ENCODE measurements at regions not wholly inside any gene's neighbourhood (a gene's known extent, or its start where the extent isn't known, plus 50 kb on each side); places are given as distances from the start of the nearest gene placed in this dataset.

GRCh38 chr2:13334545-13334944 is 617.8 kb downstream of the TRIB2 start:
- Histone ChIP-seq H3K27me3 (replicated peaks in 1 of 2; ENCODE audit: control insufficient read depth in 2 of 2, insufficient read depth in 2 of 2, low read length in 1 of 2) (no peaks in the 10 kb centered on the region), H3K9ac (ENCODE audit: control insufficient read depth, insufficient read depth, low read length) (no peak overlapping the region), H4K20me1 (ENCODE audit: control insufficient read depth, insufficient read depth) (no peaks in the 10 kb centered on the region), H2AFZ (ENCODE audit: control insufficient read depth, low read depth, low read length) (no peak overlapping the region), H3K4me3 (no peak overlapping the region), H3K9me3 (replicated peaks; ENCODE audit: control insufficient read depth, insufficient read depth, low read length) (no peaks in the 10 kb centered on the region), H3K79me2 (ENCODE audit: control insufficient read depth, insufficient read depth, low read length) (no peaks in the 10 kb centered on the region), H3K4me1 (ENCODE audit: control insufficient read depth, insufficient read depth, low read length) (no peaks in the 10 kb centered on the region), H3K27ac (ENCODE audit: control insufficient read depth, insufficient read depth) (no peak overlapping the region), H3K4me2 (ENCODE audit: control insufficient read depth, insufficient read depth) (no peak overlapping the region), H3K36me3 (ENCODE audit: control insufficient read depth in 2 of 2, insufficient read depth in 2 of 2, low read length in 1 of 2) (no peaks in the 10 kb centered on the region)
- ATAC-seq (no peak), DNase-seq (ENCODE audit: low read depth, low spot score) (no peak), FAIRE-seq (no peak)
- no TSS peak for BruUV-seq (replicated peaks)
- no peak for TF ChIP-seq ZSCAN29 (IDR thresholded peaks at IDR 0.05)
- intact Hi-C loops (cut with micrococcal nuclease; ENCODE audit: unreplicated experiment) (no loop called here), in situ Hi-C loops (cut with MboI) (no loop called here)
- CTCF ChIA-PET: no interaction called here
- SMC1A ChIA-PET (ENCODE audit: uncharacterized antibody, unreplicated experiment): no interaction called here
- RAD21 ChIA-PET (ENCODE audit: unreplicated experiment): no interaction called here
- POLR2A ChIA-PET: no interaction called here

- DNase-seq (ENCODE audit: low read depth, low spot score): no peak
- no peak overlapping the region for H3K27ac ChIP-seq (ENCODE audit: control insufficient read depth, insufficient read depth)
- in situ Hi-C loops (cut with MboI) (no loop called here), intact Hi-C loops (cut with micrococcal nuclease; ENCODE audit: unreplicated experiment) (no loop called here)
- ChIA-PET CTCF (interaction anchor here (0.6 kb wide), 1 partner anchor 345 kb away, joined by 3 read pairs; no protein-coding TSS in a partner anchor), POLR2A (no interaction called here), SMC1A (ENCODE audit: uncharacterized antibody, unreplicated experiment) (no interaction called here), RAD21 (ENCODE audit: unreplicated experiment) (no interaction called here)
- H3K9ac ChIP-seq (ENCODE audit: control insufficient read depth, insufficient read depth, low read length): no peak overlapping the region
- H3K4me2 ChIP-seq (ENCODE audit: control insufficient read depth, insufficient read depth): no peak overlapping the region
- H3K36me3 ChIP-seq (ENCODE audit: control insufficient read depth in 2 of 2, insufficient read depth in 2 of 2, low read length in 1 of 2): no peaks in the 10 kb centered on the region
- BruUV-seq (replicated peaks): no TSS peak
- no peak for TF ChIP-seq EZH2 (IDR thresholded peaks at IDR 0.05; ENCODE audit: borderline replicate concordance, control insufficient read depth, low read depth, low read length)
- no peak for TF ChIP-seq ZBED1 (IDR thresholded peaks at IDR 0.05; ENCODE audit: borderline replicate concordance)
- no peak for TF ChIP-seq RUNX3 (IDR thresholded peaks at IDR 0.05; ENCODE audit: low read length)
- H3K79me2 ChIP-seq (ENCODE audit: control insufficient read depth, insufficient read depth, low read length): no peaks in the 10 kb centered on the region
- no peaks in the 10 kb centered on the region for H4K20me1 ChIP-seq (ENCODE audit: control insufficient read depth, insufficient read depth)
- FAIRE-seq: no peak
- H3K27me3 ChIP-seq (replicated peaks in 1 of 2; ENCODE audit: control insufficient read depth in 2 of 2, insufficient read depth in 2 of 2, low read length in 1 of 2): no peaks in the 10 kb centered on the region
- no peaks in the 10 kb centered on the region for H3K4me1 ChIP-seq (ENCODE audit: control insufficient read depth, insufficient read depth, low read length)
- 42% methylated on average over 2 of the region's 2 CpGs for WGBS (ENCODE audit: insufficient coverage, insufficient replicate concordance, low lambda C conversion rate, missing lambda C conversion rate)
- no peak overlapping the region for H3K4me3 ChIP-seq
- no peak for ATAC-seq
- H3K9me3 ChIP-seq (replicated peaks; ENCODE audit: control insufficient read depth, insufficient read depth, low read length): no peaks in the 10 kb centered on the region
- H2AFZ ChIP-seq (ENCODE audit: control insufficient read depth, low read depth, low read length): no peak overlapping the region
These were observed 619.3 kb downstream of the TRIB2 start for GRCh38 chr2:13335862-13336535.
